ENCODE measurements at regions not wholly inside any gene's neighbourhood (a gene's known extent, or its start where the extent isn't known, plus 50 kb on each side); places are given as distances from the start of the nearest gene placed in this dataset.

GRCh38 chr11:41714101-41714500 is 254.6 kb upstream of the LRRC4C start:
- TF ChIP-seq, protein P1, sequence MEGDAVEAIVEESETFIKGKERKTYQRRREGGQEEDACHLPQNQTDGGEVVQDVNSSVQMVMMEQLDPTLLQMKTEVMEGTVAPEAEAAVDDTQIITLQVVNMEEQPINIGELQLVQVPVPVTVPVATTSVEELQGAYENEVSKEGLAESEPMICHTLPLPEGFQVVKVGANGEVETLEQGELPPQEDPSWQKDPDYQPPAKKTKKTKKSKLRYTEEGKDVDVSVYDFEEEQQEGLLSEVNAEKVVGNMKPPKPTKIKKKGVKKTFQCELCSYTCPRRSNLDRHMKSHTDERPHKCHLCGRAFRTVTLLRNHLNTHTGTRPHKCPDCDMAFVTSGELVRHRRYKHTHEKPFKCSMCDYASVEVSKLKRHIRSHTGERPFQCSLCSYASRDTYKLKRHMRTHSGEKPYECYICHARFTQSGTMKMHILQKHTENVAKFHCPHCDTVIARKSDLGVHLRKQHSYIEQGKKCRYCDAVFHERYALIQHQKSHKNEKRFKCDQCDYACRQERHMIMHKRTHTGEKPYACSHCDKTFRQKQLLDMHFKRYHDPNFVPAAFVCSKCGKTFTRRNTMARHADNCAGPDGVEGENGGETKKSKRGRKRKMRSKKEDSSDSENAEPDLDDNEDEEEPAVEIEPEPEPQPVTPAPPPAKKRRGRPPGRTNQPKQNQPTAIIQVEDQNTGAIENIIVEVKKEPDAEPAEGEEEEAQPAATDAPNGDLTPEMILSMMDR (IDR thresholded peaks at IDR 0.05; ENCODE audit: insufficient read depth, low read length), result no peak
- no peak for TF ChIP-seq POLR2AphosphoS5 (IDR thresholded peaks at IDR 0.05; ENCODE audit: low read depth)
